HL-60 (cell line): ENCODE measurements at regions not wholly inside any gene's neighbourhood (a gene's known extent, or its start where the extent isn't known, plus 50 kb on each side); places are given as distances from the start of the nearest gene placed in this dataset.

Experiments used
- POLR2AphosphoS5 ChIP-seq: IDR thresholded peaks from 2 replicates; pipeline ENCODE4 v1.6.1; 2012; ENCODE audit warnings: low read depth
- TF ChIP-seq, protein P1 (sequence below): IDR thresholded peaks from one replicate; pipeline ENCODE4 v1.5.1; 2011; ENCODE audit warnings: low read length, control low read depth, inconsistent platforms; ENCODE audit not compliant: insufficient read depth

DNA sequence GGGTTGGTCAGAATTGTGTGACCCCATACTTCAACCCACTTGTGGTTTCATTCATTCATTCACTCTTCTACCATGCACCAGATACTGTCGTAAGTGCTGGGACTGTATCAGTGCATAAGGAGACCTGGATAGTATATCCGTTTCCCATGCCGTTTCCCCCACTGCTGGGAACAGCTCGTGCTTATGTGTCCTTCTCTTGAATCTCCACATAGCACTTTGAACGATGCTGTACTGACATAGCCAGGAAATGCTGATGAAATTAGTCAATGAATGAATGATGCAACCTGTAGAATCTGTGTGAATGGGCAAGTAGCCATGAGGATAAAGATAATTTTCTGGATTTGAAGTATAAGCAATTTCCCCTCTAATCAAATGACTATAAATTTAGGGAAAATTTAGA lies 276.1 kb downstream of the BCL2 start:
- TF ChIP-seq POLR2AphosphoS5 = no peak
- TF ChIP-seq, protein P1, sequence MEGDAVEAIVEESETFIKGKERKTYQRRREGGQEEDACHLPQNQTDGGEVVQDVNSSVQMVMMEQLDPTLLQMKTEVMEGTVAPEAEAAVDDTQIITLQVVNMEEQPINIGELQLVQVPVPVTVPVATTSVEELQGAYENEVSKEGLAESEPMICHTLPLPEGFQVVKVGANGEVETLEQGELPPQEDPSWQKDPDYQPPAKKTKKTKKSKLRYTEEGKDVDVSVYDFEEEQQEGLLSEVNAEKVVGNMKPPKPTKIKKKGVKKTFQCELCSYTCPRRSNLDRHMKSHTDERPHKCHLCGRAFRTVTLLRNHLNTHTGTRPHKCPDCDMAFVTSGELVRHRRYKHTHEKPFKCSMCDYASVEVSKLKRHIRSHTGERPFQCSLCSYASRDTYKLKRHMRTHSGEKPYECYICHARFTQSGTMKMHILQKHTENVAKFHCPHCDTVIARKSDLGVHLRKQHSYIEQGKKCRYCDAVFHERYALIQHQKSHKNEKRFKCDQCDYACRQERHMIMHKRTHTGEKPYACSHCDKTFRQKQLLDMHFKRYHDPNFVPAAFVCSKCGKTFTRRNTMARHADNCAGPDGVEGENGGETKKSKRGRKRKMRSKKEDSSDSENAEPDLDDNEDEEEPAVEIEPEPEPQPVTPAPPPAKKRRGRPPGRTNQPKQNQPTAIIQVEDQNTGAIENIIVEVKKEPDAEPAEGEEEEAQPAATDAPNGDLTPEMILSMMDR = no peak
